ENCODE measurements at regions not wholly inside any gene's neighbourhood (a gene's known extent, or its start where the extent isn't known, plus 50 kb on each side); places are given as distances from the start of the nearest gene placed in this dataset.

DNA sequence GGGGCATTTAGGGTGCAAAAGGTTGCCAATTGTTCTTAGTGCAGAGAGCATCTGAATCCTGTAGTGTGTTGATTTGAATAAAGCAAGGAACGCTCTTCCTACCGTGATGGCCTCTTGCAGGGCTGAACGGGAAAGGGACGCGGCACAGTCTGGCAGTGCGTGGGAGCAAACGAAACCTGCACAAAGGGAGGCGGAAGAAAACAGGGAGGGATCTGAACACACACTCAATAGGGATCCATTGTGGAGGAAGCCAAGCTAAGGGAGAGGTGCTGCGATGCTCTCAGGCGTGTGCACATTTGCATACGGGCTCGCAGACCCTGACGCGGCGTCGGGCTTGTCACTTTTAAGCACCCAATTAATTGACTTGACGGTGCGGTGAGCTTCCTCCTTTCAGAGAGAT, 414.0 kb upstream of the IRX1 start:
- in situ Hi-C loops (cut with MboI; ENCODE audit: low sequenced_read_pairs in 4 of 4) (no loop called here), intact Hi-C loops (cut with DNase I; ENCODE audit: low total_unique reads) (no loop called here)
- no peak overlapping the region for H3K4me3 ChIP-seq
- H3K4me1 ChIP-seq, result no peaks in the 10 kb centered on the region
- TF ChIP-seq POLR2A (IDR thresholded peaks at IDR 0.05), result no peak
- TF ChIP-seq, protein P1, sequence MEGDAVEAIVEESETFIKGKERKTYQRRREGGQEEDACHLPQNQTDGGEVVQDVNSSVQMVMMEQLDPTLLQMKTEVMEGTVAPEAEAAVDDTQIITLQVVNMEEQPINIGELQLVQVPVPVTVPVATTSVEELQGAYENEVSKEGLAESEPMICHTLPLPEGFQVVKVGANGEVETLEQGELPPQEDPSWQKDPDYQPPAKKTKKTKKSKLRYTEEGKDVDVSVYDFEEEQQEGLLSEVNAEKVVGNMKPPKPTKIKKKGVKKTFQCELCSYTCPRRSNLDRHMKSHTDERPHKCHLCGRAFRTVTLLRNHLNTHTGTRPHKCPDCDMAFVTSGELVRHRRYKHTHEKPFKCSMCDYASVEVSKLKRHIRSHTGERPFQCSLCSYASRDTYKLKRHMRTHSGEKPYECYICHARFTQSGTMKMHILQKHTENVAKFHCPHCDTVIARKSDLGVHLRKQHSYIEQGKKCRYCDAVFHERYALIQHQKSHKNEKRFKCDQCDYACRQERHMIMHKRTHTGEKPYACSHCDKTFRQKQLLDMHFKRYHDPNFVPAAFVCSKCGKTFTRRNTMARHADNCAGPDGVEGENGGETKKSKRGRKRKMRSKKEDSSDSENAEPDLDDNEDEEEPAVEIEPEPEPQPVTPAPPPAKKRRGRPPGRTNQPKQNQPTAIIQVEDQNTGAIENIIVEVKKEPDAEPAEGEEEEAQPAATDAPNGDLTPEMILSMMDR (IDR thresholded peaks at IDR 0.05 in 4 of 5, conservative IDR thresholded peaks at IDR 0.05 in 1 of 5), result no peak
- DNase-seq, result no peak
- H3K27me3 ChIP-seq, result peaks cover 0 to 5% (median 0%) of the 10 kb centered on the region in 3 donors
- no peak overlapping the region for H3K27ac ChIP-seq
- no peaks in the 10 kb centered on the region for H3K36me3 ChIP-seq
- ATAC-seq, result no peak
- no peaks in the 10 kb centered on the region for H3K9me3 ChIP-seq

DNA sequence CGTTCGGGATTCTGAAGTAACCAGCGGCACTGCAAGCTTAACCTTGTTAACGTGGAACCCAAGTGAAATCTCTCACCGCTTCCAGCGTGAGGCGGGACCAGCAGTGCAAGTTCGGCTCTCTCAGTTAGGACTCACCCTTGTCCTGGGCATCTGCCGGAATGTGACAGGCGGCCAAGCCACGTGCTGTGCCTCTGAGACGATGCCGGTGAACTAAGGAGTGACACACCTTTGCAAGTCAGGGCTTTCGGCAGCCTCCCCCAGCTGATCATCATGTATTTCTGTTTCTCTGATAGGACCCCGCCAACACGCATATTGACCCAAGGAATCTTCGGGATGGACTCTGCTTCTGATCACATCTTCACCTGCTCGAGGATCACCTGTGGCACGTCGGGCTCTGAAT, 415.0 kb upstream of the IRX1 start:
- TF ChIP-seq POLR2A (IDR thresholded peaks at IDR 0.05), result no peak
- in situ Hi-C loops (cut with MboI; ENCODE audit: low sequenced_read_pairs in 4 of 4) (no loop called here), intact Hi-C loops (cut with DNase I; ENCODE audit: low total_unique reads) (no loop called here)
- Histone ChIP-seq H3K36me3 (no peaks in the 10 kb centered on the region), H3K27me3 (peaks cover 0 to 3% (median 0%) of the 10 kb centered on the region in 3 donors), H3K4me3 (no peak overlapping the region), H3K9me3 (no peaks in the 10 kb centered on the region), H3K27ac (no peak overlapping the region), H3K4me1 (no peaks in the 10 kb centered on the region)
- ATAC-seq (no peak), DNase-seq (no peak)

DNA sequence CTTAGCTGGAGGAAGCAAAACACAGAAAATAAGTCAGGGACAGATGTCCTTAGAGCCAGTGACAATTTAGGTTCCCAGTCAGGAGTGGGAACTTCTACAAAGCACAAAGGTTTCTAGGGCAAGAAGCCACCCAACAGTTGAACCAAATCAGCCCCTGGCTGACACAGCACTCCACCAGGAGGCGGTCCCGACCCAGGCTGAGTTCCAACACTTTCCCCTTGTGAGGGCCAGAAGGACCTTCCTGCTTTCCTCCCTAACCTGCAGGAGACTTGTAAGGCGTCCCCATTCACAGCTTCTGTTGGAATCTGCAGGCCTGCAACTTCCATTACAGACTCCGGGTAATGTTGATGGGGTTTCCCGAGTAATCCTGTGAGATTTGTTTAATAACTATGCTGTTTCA, 416.4 kb upstream of the IRX1 start:
- no peak for TF ChIP-seq POLR2A (IDR thresholded peaks at IDR 0.05)
- TF ChIP-seq, protein P1 (IDR thresholded peaks at IDR 0.05 in 4 of 5, conservative IDR thresholded peaks at IDR 0.05 in 1 of 5), result no peak

DNA sequence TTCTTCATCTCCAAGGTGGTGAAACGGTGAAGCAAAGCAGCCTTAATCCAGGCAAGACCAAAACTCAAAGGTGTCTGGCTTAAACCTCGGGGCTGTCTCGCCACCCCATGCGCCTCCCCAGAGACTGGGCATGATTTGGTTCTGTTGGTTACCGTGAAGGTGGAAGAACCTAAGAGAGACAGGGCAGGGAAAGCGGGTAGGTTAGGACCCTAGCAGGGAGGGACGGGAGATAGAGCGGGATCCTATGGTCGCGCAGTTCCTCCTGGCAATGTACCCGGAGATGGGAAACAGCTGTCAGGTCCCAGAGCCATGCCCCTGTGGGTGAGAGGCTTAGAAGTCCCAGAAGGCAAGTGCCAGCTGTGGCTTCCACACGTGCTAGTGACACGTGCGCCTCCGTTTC, 418.3 kb upstream of the IRX1 start:
- Histone ChIP-seq H3K4me3 (no peak overlapping the region), H3K4me1 (no peaks in the 10 kb centered on the region), H3K27ac (no peak overlapping the region), H3K36me3 (no peaks in the 10 kb centered on the region), H3K27me3 (no peaks in the 10 kb centered on the region), H3K9me3 (no peaks in the 10 kb centered on the region)
- DNase-seq (no peak), ATAC-seq (no peak)
- intact Hi-C loops (cut with DNase I; ENCODE audit: low total_unique reads) (no loop called here), in situ Hi-C loops (cut with MboI; ENCODE audit: low sequenced_read_pairs in 4 of 4) (no loop called here)
- TF ChIP-seq, protein P1 (IDR thresholded peaks at IDR 0.05 in 4 of 5, conservative IDR thresholded peaks at IDR 0.05 in 1 of 5), result no peak
- TF ChIP-seq POLR2A (IDR thresholded peaks at IDR 0.05), result no peak

More for the DNA sequence above, 416.4 kb upstream of the IRX1 start:
- Histone ChIP-seq H3K4me3 (no peak overlapping the region), H3K9me3 (no peaks in the 10 kb centered on the region), H3K36me3 (no peaks in the 10 kb centered on the region), H3K27me3 (peaks cover 0 to 3% (median 0%) of the 10 kb centered on the region in 3 donors), H3K4me1 (no peaks in the 10 kb centered on the region), H3K27ac (no peak overlapping the region)
- in situ Hi-C loops (cut with MboI; ENCODE audit: low sequenced_read_pairs in 4 of 4) (no loop called here), intact Hi-C loops (cut with DNase I; ENCODE audit: low total_unique reads) (no loop called here)
- ATAC-seq (no peak), DNase-seq (no peak)

DNA sequence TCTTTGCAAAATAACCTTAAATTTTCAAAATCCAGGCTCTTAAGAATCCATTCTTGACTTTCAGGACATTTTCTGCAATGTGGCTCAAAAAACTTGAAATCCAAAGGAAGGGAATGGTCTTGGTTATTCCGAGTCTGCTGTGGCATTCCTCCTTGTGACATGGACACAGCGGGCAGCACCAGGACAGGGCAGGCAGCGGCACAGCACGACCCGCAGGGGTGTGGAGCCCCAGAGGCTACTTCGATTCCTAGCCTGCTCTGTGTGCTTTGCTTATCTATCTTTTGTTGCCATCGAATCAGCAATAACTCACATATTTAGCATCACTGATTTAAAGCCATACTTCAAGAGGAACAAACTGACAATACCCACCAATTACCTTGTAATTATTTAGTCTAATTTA, 420.2 kb upstream of the IRX1 start:
- ATAC-seq, result no peak
- DNase-seq, result no peak
- no peak overlapping the region for H3K27ac ChIP-seq
- no peaks in the 10 kb centered on the region for H3K27me3 ChIP-seq
- intact Hi-C loops (cut with DNase I; ENCODE audit: low total_unique reads) (no loop called here), in situ Hi-C loops (cut with MboI; ENCODE audit: low sequenced_read_pairs in 4 of 4) (no loop called here)
- no peaks in the 10 kb centered on the region for H3K4me1 ChIP-seq
- TF ChIP-seq, protein P1 (IDR thresholded peaks at IDR 0.05 in 4 of 5, conservative IDR thresholded peaks at IDR 0.05 in 1 of 5), result no peak
- no peak for TF ChIP-seq POLR2A (IDR thresholded peaks at IDR 0.05)
- H3K36me3 ChIP-seq, result no peaks in the 10 kb centered on the region
- no peaks in the 10 kb centered on the region for H3K9me3 ChIP-seq
- no peak overlapping the region for H3K4me3 ChIP-seq
